ENCODE measurements at regions not wholly inside any gene's neighbourhood (a gene's known extent, or its start where the extent isn't known, plus 50 kb on each side); places are given as distances from the start of the nearest gene placed in this dataset.

GRCh38 chr3:28617821-28618220 lies 269.2 kb upstream of the AZI2 start:
- TF ChIP-seq REST (IDR thresholded peaks at IDR 0.05; ENCODE audit: low read depth): no peak
- no peak for TF ChIP-seq POLR2AphosphoS5 (IDR thresholded peaks at IDR 0.05; ENCODE audit: low read depth, low read length)

Data from HCT116 (cell line).